Mesodermal cell (in vitro differentiated cells): ENCODE measurements at regions not wholly inside any gene's neighbourhood (a gene's known extent, or its start where the extent isn't known, plus 50 kb on each side); places are given as distances from the start of the nearest gene placed in this dataset.
"Not testable (repeated sequence)": the region's sequence is repeated elsewhere in the genome, so short reads cannot be mapped to it uniquely, and the experiment has no call there.

Experiments used
- H3K27ac ChIP-seq: 2 replicates; pipeline ENCODE4 v1.7.0; 2013; ENCODE audit warnings: mild to moderate bottlenecking, low read depth, low read length, moderate library complexity; ENCODE audit not compliant: severe bottlenecking
- H3K36me3 ChIP-seq: 2 replicates; pipeline ENCODE4 v1.7.1; 2013; ENCODE audit warnings: mild to moderate bottlenecking, low read length, moderate library complexity; ENCODE audit not compliant: control insufficient read depth, insufficient read depth
- H3K4me1 ChIP-seq: one replicate; pipeline ENCODE4 v1.7.1; 2013; ENCODE audit warnings: mild to moderate bottlenecking, low read length; ENCODE audit not compliant: insufficient read depth, control insufficient read depth, poor library complexity, severe bottlenecking
- H3K4me3 ChIP-seq: 2 replicates; pipeline ENCODE4 v1.7.0; 2013; ENCODE audit warnings: low read length, control low read depth, mild to moderate bottlenecking; ENCODE audit not compliant: insufficient read depth, poor library complexity, severe bottlenecking; ENCODE audit errors: extremely low read depth
- H3K9me3 ChIP-seq: 2 replicates; pipeline ENCODE4 v1.7.1; 2013; ENCODE audit warnings: mild to moderate bottlenecking, low read length, moderate library complexity; ENCODE audit not compliant: control insufficient read depth
- WGBS, 2 experiments: methylation state at CpG; one replicate each; pipeline ENCODE4 v1.1.5; 2013; ENCODE audit warnings: missing lambda C conversion rate in 2 of 2; ENCODE audit not compliant: insufficient coverage in 2 of 2; 5-methylcytosine and 5-hydroxymethylcytosine counted together

- Histone ChIP-seq H3K4me1 (no peaks in the 10 kb centered on the region), H3K4me3 (no peak overlapping the region), H3K27ac (no peak overlapping the region), H3K36me3 (no peaks in the 10 kb centered on the region), H3K9me3 (no peaks in the 10 kb centered on the region)
Observed at GRCh38 chr21:20486303-20486702, 511.9 kb upstream of the NCAM2 start.

GRCh38 chr21:20502915-20503314, 495.3 kb upstream of the NCAM2 start:
- not testable (repeated sequence) for H3K9me3 ChIP-seq, H3K27ac ChIP-seq, H3K4me1 ChIP-seq, H3K4me3 ChIP-seq, H3K36me3 ChIP-seq
- WGBS, 2 experiments, result 41 to 79% methylated on average over 2 of the region's 3 CpGs

GRCh38 chr21:20507783-20508182, 490.4 kb upstream of the NCAM2 start:
- H3K27ac ChIP-seq, result no peak overlapping the region
- no peak overlapping the region for H3K4me3 ChIP-seq
- H3K4me1 ChIP-seq, result no peaks in the 10 kb centered on the region
- 93 to 97% methylated on average over 3 to 5 of the region's 5 CpGs for WGBS, 2 experiments
- peaks cover 4% of the 10 kb centered on the region for H3K9me3 ChIP-seq
- no peaks in the 10 kb centered on the region for H3K36me3 ChIP-seq

- WGBS, 2 experiments, result 84 to 93% methylated on average over 3 of the region's 4 CpGs
- H3K27ac ChIP-seq, result no peak overlapping the region
- no peak overlapping the region for H3K4me3 ChIP-seq
Observed at GRCh38 chr21:20511216-20511880, 486.9 kb upstream of the NCAM2 start.

GRCh38 chr21:20515446-20515845, 482.8 kb upstream of the NCAM2 start:
- H3K4me1 ChIP-seq, result no peaks in the 10 kb centered on the region
- no peaks in the 10 kb centered on the region for H3K9me3 ChIP-seq
- H3K4me3 ChIP-seq, result no peak overlapping the region
- no CpG with 5 or more reads among the region's 3 CpGs for WGBS, 2 experiments
- no peak overlapping the region for H3K27ac ChIP-seq
- H3K36me3 ChIP-seq, result no peaks in the 10 kb centered on the region

More at GRCh38 chr21:20511216-20511880, 486.9 kb upstream of the NCAM2 start:
- Histone ChIP-seq H3K36me3 (no peaks in the 10 kb centered on the region), H3K4me1 (no peaks in the 10 kb centered on the region), H3K9me3 (no peaks in the 10 kb centered on the region)

GRCh38 chr21:20519076-20519475, 479.1 kb upstream of the NCAM2 start:
- Histone ChIP-seq H3K4me1 (peaks cover 4% of the 10 kb centered on the region), H3K9me3 (no peaks in the 10 kb centered on the region), H3K27ac (no peak overlapping the region), H3K36me3 (no peaks in the 10 kb centered on the region), H3K4me3 (no peak overlapping the region)
- WGBS, 2 experiments, result no CpG with 5 or more reads among the region's 3 CpGs

GRCh38 chr21:20522611-20523010, 475.6 kb upstream of the NCAM2 start:
- H3K36me3 ChIP-seq, result no peaks in the 10 kb centered on the region
- no peak overlapping the region for H3K27ac ChIP-seq
- no peaks in the 10 kb centered on the region for H3K9me3 ChIP-seq
- no peak overlapping the region for H3K4me3 ChIP-seq
- no CpG with 5 or more reads among the region's 1 CpG for WGBS, 2 experiments
- peaks cover 4% of the 10 kb centered on the region for H3K4me1 ChIP-seq

GRCh38 chr21:20523191-20523590, 475.0 kb upstream of the NCAM2 start:
- Histone ChIP-seq H3K4me1 (peaks cover 4% of the 10 kb centered on the region), H3K27ac (no peak overlapping the region), H3K4me3 (no peak overlapping the region), H3K36me3 (no peaks in the 10 kb centered on the region), H3K9me3 (no peaks in the 10 kb centered on the region)

GRCh38 chr21:20527731-20528460, 470.3 kb upstream of the NCAM2 start:
- Histone ChIP-seq H3K27ac (no peak overlapping the region), H3K9me3 (no peaks in the 10 kb centered on the region), H3K4me1 (no peaks in the 10 kb centered on the region), H3K4me3 (no peak overlapping the region), H3K36me3 (no peaks in the 10 kb centered on the region)
- 86 to 100% methylated on average over 1 of the region's 5 CpGs for WGBS, 2 experiments

GRCh38 chr21:20537130-20537529, 461.1 kb upstream of the NCAM2 start:
- H3K4me1 ChIP-seq, result no peaks in the 10 kb centered on the region
- no CpG with 5 or more reads among the region's 1 CpG for WGBS, 2 experiments

GRCh38 chr21:20538039-20538658, 460.1 kb upstream of the NCAM2 start:
- Histone ChIP-seq H3K27ac (no peak overlapping the region), H3K9me3 (no peaks in the 10 kb centered on the region), H3K36me3 (no peaks in the 10 kb centered on the region), H3K4me3 (no peak overlapping the region), H3K4me1 (no peaks in the 10 kb centered on the region)
- 78 to 98% methylated on average over 5 of the region's 5 CpGs for WGBS, 2 experiments

More at GRCh38 chr21:20537130-20537529, 461.1 kb upstream of the NCAM2 start:
- H3K36me3 ChIP-seq, result no peaks in the 10 kb centered on the region
- no peak overlapping the region for H3K4me3 ChIP-seq
- H3K9me3 ChIP-seq, result no peaks in the 10 kb centered on the region
- no peak overlapping the region for H3K27ac ChIP-seq
